ENCODE measurements at regions not wholly inside any gene's neighbourhood (a gene's known extent, or its start where the extent isn't known, plus 50 kb on each side); places are given as distances from the start of the nearest gene placed in this dataset.

GRCh38 chr21:24910591-24910990, 696.7 kb downstream of the MRPL39 start (continued):
- TF ChIP-seq, protein P1, sequence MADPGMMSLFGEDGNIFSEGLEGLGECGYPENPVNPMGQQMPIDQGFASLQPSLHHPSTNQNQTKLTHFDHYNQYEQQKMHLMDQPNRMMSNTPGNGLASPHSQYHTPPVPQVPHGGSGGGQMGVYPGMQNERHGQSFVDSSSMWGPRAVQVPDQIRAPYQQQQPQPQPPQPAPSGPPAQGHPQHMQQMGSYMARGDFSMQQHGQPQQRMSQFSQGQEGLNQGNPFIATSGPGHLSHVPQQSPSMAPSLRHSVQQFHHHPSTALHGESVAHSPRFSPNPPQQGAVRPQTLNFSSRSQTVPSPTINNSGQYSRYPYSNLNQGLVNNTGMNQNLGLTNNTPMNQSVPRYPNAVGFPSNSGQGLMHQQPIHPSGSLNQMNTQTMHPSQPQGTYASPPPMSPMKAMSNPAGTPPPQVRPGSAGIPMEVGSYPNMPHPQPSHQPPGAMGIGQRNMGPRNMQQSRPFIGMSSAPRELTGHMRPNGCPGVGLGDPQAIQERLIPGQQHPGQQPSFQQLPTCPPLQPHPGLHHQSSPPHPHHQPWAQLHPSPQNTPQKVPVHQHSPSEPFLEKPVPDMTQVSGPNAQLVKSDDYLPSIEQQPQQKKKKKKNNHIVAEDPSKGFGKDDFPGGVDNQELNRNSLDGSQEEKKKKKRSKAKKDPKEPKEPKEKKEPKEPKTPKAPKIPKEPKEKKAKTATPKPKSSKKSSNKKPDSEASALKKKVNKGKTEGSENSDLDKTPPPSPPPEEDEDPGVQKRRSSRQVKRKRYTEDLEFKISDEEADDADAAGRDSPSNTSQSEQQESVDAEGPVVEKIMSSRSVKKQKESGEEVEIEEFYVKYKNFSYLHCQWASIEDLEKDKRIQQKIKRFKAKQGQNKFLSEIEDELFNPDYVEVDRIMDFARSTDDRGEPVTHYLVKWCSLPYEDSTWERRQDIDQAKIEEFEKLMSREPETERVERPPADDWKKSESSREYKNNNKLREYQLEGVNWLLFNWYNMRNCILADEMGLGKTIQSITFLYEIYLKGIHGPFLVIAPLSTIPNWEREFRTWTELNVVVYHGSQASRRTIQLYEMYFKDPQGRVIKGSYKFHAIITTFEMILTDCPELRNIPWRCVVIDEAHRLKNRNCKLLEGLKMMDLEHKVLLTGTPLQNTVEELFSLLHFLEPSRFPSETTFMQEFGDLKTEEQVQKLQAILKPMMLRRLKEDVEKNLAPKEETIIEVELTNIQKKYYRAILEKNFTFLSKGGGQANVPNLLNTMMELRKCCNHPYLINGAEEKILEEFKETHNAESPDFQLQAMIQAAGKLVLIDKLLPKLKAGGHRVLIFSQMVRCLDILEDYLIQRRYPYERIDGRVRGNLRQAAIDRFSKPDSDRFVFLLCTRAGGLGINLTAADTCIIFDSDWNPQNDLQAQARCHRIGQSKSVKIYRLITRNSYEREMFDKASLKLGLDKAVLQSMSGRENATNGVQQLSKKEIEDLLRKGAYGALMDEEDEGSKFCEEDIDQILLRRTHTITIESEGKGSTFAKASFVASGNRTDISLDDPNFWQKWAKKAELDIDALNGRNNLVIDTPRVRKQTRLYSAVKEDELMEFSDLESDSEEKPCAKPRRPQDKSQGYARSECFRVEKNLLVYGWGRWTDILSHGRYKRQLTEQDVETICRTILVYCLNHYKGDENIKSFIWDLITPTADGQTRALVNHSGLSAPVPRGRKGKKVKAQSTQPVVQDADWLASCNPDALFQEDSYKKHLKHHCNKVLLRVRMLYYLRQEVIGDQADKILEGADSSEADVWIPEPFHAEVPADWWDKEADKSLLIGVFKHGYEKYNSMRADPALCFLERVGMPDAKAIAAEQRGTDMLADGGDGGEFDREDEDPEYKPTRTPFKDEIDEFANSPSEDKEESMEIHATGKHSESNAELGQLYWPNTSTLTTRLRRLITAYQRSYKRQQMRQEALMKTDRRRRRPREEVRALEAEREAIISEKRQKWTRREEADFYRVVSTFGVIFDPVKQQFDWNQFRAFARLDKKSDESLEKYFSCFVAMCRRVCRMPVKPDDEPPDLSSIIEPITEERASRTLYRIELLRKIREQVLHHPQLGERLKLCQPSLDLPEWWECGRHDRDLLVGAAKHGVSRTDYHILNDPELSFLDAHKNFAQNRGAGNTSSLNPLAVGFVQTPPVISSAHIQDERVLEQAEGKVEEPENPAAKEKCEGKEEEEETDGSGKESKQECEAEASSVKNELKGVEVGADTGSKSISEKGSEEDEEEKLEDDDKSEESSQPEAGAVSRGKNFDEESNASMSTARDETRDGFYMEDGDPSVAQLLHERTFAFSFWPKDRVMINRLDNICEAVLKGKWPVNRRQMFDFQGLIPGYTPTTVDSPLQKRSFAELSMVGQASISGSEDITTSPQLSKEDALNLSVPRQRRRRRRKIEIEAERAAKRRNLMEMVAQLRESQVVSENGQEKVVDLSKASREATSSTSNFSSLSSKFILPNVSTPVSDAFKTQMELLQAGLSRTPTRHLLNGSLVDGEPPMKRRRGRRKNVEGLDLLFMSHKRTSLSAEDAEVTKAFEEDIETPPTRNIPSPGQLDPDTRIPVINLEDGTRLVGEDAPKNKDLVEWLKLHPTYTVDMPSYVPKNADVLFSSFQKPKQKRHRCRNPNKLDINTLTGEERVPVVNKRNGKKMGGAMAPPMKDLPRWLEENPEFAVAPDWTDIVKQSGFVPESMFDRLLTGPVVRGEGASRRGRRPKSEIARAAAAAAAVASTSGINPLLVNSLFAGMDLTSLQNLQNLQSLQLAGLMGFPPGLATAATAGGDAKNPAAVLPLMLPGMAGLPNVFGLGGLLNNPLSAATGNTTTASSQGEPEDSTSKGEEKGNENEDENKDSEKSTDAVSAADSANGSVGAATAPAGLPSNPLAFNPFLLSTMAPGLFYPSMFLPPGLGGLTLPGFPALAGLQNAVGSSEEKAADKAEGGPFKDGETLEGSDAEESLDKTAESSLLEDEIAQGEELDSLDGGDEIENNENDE (IDR thresholded peaks at IDR 0.05; ENCODE audit: insufficient replicate concordance, low read length): no peak
- TF ChIP-seq SIX5 (IDR thresholded peaks at IDR 0.05; ENCODE audit: low read depth, low read length) (no peak), GABPA (IDR thresholded peaks at IDR 0.05; ENCODE audit: borderline replicate concordance, insufficient read depth, low read length) (no peak), SUZ12 (IDR thresholded peaks at IDR 0.05; ENCODE audit: low read length) (no peak)
